Gastrocnemius medialis (tissue), 4 donors: ENCODE measurements at regions not wholly inside any gene's neighbourhood (a gene's known extent, or its start where the extent isn't known, plus 50 kb on each side); places are given as distances from the start of the nearest gene placed in this dataset.
A peak's percentile ranks its signal among the peaks of the same experiment; 100 is the strongest.

Experiments used
- ATAC-seq, 2 donors: fragments of 150-250 bp; one replicate each; pipeline ENCODE4 v1.9.1; 2016
- DNase-seq, 2 donors: peaks; one replicate each; pipeline ENCODE4 v3.0.0-alpha.2; 2019
- H3K27ac ChIP-seq, 4 donors: fragments of 200-600 bp; sonication (generic); 1 replicate in 1 of 4; 2 replicates in 3 of 4; pipeline ENCODE4 v1.5.1; 2016 to 2018; ENCODE audit warnings: mild to moderate bottlenecking in 2 of 4, moderate library complexity in 1 of 4
- H3K27me3 ChIP-seq, 3 donors: fragments of 200-600 bp; sonication (generic) in 2 of 3; 1 replicate in 1 of 3; 2 replicates in 2 of 3; pipeline versions ENCODE4 v1.5.1 to v1.6.0; 2016 to 2019; ENCODE audit warnings: mild to moderate bottlenecking in 1 of 3, moderate library complexity in 1 of 3
- H3K36me3 ChIP-seq, 2 donors: fragments of 200-600 bp; sonication (generic) in 1 of 2; one replicate each; pipeline ENCODE4 v1.5.1; 2017 to 2018
- H3K4me1 ChIP-seq, 2 donors: fragments of 200-600 bp; sonication (generic) in 1 of 2; one replicate each; pipeline ENCODE4 v1.5.1; 2016 to 2017; ENCODE audit warnings: mild to moderate bottlenecking in 2 of 2
- H3K4me3 ChIP-seq, 4 donors: fragments of 200-600 bp; sonication (generic) in 3 of 4; 1 replicate in 1 of 4; 2 replicates in 3 of 4; pipeline ENCODE4 v1.5.1; 2016 to 2019; ENCODE audit warnings: mild to moderate bottlenecking in 2 of 4
- H3K9me3 ChIP-seq, 3 donors: fragments of 200-600 bp; sonication (generic) in 2 of 3; 1 replicate in 1 of 3; 2 replicates in 2 of 3; pipeline ENCODE4 v1.5.1; 2016 to 2019
- CTCF ChIP-seq, 5 experiments: fragments of 450-650 bp in 3 of 5; fragments of 200-600 bp in 2 of 5; sonication (generic) in 2 of 5; IDR thresholded peaks in 4 of 5; conservative IDR thresholded peaks in 1 of 5; 1 replicate in 4 of 5; 2 replicates in 1 of 5; pipeline ENCODE4 v1.5.1; 2016 to 2019; ENCODE audit warnings: antibody characterized with exemption in 5 of 5, mild to moderate bottlenecking in 3 of 5, moderate library complexity in 3 of 5
- POLR2A ChIP-seq, 2 donors: fragments of 450-650 bp; IDR thresholded peaks; one replicate each; pipeline ENCODE4 v1.6.1; 2017; ENCODE audit warnings: antibody characterized with exemption in 2 of 2, mild to moderate bottlenecking in 2 of 2, moderate library complexity in 2 of 2
- in situ Hi-C, 4 donors: fragments of 200-750 bp; cut with MboI; loops; one replicate each; pipeline versions ENCODE4 v1.15.0 to v1.8.0; 2017; ENCODE audit warnings: low sequenced_read_pairs in 4 of 4
- intact Hi-C: fragments of 100-400 bp; cut with DNase I; formaldehyde crosslinking; loops from one replicate; pipeline ENCODE4 v1.15.1; 2023; ENCODE audit warnings: low total_unique reads

- Histone ChIP-seq H3K9me3 (no peaks in the 10 kb centered on the region), H3K27me3 (no peaks in the 10 kb centered on the region), H3K36me3 (no peaks in the 10 kb centered on the region), H3K27ac (no peak overlapping the region), H3K4me3 (peak overlapping the region in 1 of 4 donors; percentile 9), H3K4me1 (no peaks in the 10 kb centered on the region)
- ATAC-seq (no peak), DNase-seq (no peak)
- in situ Hi-C loops: no loop called here
- intact Hi-C loops: no loop called here
- TF ChIP-seq POLR2A (IDR thresholded peaks at IDR 0.05) (no peak), CTCF (IDR thresholded peaks at IDR 0.05 in 4 of 5, conservative IDR thresholded peaks at IDR 0.05 in 1 of 5) (no peak)
Measured at GRCh38 chr15:47961401-47962090, 159.2 kb upstream of the SLC24A5 start.

- no peak for TF ChIP-seq POLR2A (IDR thresholded peaks at IDR 0.05)
- TF ChIP-seq CTCF (IDR thresholded peaks at IDR 0.05 in 4 of 5, conservative IDR thresholded peaks at IDR 0.05 in 1 of 5): no peak
- DNase-seq: no peak
- intact Hi-C loops: no loop called here
Measured at GRCh38 chr15:47963265-47963664, 157.5 kb upstream of the SLC24A5 start.

GRCh38 chr15:47964229-47964628, 156.6 kb upstream of the SLC24A5 start:
- in situ Hi-C loops (no loop called here), intact Hi-C loops (no loop called here)
- no peak overlapping the region for H3K27ac ChIP-seq
- H3K36me3 ChIP-seq: no peaks in the 10 kb centered on the region
- H3K4me1 ChIP-seq: no peaks in the 10 kb centered on the region
- TF ChIP-seq CTCF (IDR thresholded peaks at IDR 0.05 in 4 of 5, conservative IDR thresholded peaks at IDR 0.05 in 1 of 5): no peak
- H3K9me3 ChIP-seq: no peaks in the 10 kb centered on the region
- DNase-seq (no peak), ATAC-seq (no peak)
- H3K4me3 ChIP-seq: no peak overlapping the region
- no peaks in the 10 kb centered on the region for H3K27me3 ChIP-seq

More at GRCh38 chr15:47963265-47963664, 157.5 kb upstream of the SLC24A5 start:
- no peaks in the 10 kb centered on the region for H3K27me3 ChIP-seq
- ATAC-seq: no peak
- no peaks in the 10 kb centered on the region for H3K9me3 ChIP-seq
- no peaks in the 10 kb centered on the region for H3K4me1 ChIP-seq
- no peaks in the 10 kb centered on the region for H3K36me3 ChIP-seq
- H3K27ac ChIP-seq: no peak overlapping the region
- in situ Hi-C loops: no loop called here
- H3K4me3 ChIP-seq: no peak overlapping the region

GRCh38 chr15:47965297-47965696, 155.5 kb upstream of the SLC24A5 start:
- in situ Hi-C loops: no loop called here
- intact Hi-C loops: no loop called here
- ATAC-seq: no peak

More at GRCh38 chr15:47965297-47965696, 155.5 kb upstream of the SLC24A5 start:
- no peaks in the 10 kb centered on the region for H3K36me3 ChIP-seq
- H3K4me3 ChIP-seq: no peak overlapping the region
- H3K27me3 ChIP-seq: no peaks in the 10 kb centered on the region
- DNase-seq: no peak
- H3K27ac ChIP-seq: no peak overlapping the region
- TF ChIP-seq POLR2A (IDR thresholded peaks at IDR 0.05) (no peak), CTCF (IDR thresholded peaks at IDR 0.05 in 4 of 5, conservative IDR thresholded peaks at IDR 0.05 in 1 of 5) (no peak)
- no peaks in the 10 kb centered on the region for H3K4me1 ChIP-seq
- no peaks in the 10 kb centered on the region for H3K9me3 ChIP-seq
